ENCODE measurements at regions not wholly inside any gene's neighbourhood (a gene's known extent, or its start where the extent isn't known, plus 50 kb on each side); places are given as distances from the start of the nearest gene placed in this dataset.

DNA sequence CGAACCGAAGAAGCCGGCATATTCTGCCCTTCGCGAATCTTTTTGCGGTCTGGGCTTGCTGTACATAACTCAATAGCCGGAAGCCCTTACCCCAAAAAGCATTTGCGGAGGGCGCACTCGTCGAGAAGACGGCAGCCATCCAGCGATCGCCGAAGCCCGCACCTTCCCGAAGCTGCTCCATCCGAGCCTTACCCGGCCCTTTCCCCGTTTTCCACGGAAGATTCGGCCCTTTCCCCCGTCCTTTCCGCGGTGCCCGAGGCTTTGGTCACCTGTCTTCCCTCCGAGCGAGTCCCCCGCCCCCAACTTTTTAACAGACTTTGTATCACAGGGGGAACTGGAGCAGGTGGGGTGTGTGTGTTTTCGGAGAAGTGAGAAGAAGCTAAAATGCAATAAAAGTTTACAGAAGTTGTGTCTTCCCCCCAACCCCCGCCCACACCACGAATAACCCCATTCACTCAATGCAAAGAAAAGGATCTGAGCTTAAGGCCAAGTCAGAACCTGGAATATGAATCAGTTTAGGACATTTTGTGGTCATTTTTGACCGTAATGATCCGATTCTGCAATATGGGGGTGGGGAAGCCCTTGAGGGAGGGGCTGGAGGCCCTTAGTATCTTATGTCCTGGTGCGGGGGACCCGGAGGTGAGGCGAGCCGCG lies 99.0 kb upstream of the HSD17B12 start:
- CTCF ChIA-PET: interaction anchor here (1.0 to 6.4 kb wide), 4 partner anchors 8 to 270 kb away, joined by 3 to 34 read pairs (median 3); no protein-coding TSS in a partner anchor

DNA sequence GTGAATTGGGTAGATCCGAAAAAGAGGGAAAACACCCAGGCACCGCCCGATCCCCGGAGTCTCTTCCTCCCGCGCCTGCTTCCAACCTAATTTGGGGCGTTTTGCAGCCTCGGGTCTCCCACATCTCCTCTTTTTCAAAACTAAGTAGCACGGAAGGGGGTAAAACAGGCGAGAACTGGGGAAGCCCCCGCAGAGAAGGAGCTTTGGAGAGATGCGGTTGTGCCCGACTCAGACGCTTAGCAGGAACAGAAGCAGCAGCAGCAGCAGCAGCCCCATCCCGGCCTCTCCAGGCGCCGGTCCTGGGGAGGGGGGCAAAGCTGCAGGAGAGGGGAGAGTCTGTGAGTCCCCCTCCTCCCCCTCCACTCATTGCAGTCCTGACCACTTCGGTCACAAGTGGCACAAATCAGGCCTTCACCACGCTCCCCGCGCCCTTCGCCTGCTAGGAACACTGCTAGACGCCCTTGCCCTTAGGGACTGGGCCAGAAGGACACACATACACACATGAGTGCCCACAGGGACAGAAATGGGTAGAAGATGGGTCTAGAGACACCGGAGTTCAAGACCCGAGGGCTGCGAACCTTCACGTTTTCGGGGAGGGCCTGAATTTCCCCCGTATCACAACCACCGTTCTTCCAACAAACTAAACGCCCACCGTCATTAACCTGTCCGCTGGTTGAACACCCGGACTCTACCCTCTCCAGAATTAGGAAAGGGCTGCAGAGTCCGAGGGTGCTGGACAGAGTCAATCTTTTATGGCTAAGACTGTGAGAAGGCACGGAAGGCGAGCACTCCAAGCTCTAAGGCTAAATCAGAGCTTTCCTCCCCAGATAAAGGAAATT lies 98.3 kb upstream of the HSD17B12 start:
- TF ChIP-seq, protein P1, sequence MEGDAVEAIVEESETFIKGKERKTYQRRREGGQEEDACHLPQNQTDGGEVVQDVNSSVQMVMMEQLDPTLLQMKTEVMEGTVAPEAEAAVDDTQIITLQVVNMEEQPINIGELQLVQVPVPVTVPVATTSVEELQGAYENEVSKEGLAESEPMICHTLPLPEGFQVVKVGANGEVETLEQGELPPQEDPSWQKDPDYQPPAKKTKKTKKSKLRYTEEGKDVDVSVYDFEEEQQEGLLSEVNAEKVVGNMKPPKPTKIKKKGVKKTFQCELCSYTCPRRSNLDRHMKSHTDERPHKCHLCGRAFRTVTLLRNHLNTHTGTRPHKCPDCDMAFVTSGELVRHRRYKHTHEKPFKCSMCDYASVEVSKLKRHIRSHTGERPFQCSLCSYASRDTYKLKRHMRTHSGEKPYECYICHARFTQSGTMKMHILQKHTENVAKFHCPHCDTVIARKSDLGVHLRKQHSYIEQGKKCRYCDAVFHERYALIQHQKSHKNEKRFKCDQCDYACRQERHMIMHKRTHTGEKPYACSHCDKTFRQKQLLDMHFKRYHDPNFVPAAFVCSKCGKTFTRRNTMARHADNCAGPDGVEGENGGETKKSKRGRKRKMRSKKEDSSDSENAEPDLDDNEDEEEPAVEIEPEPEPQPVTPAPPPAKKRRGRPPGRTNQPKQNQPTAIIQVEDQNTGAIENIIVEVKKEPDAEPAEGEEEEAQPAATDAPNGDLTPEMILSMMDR (IDR thresholded peaks at IDR 0.05; ENCODE audit: control extremely low read depth, extremely low read depth, low read depth, missing control alignments): no peak
- ChIA-PET POLR2A (no interaction called here), CTCF (interaction anchor here (0.9 to 6.4 kb wide), 7 partner anchors 9 to 269 kb away, joined by 3 to 34 read pairs (median 3); no protein-coding TSS in a partner anchor)
- no peak for DNase-seq (ENCODE audit: extremely low spot score)

More for the DNA sequence above, 99.0 kb upstream of the HSD17B12 start:
- TF ChIP-seq, protein P1 (IDR thresholded peaks at IDR 0.05; ENCODE audit: control extremely low read depth, extremely low read depth, low read depth, missing control alignments): no peak
- DNase-seq (ENCODE audit: extremely low spot score): no peak
- POLR2A ChIA-PET: no interaction called here

DNA sequence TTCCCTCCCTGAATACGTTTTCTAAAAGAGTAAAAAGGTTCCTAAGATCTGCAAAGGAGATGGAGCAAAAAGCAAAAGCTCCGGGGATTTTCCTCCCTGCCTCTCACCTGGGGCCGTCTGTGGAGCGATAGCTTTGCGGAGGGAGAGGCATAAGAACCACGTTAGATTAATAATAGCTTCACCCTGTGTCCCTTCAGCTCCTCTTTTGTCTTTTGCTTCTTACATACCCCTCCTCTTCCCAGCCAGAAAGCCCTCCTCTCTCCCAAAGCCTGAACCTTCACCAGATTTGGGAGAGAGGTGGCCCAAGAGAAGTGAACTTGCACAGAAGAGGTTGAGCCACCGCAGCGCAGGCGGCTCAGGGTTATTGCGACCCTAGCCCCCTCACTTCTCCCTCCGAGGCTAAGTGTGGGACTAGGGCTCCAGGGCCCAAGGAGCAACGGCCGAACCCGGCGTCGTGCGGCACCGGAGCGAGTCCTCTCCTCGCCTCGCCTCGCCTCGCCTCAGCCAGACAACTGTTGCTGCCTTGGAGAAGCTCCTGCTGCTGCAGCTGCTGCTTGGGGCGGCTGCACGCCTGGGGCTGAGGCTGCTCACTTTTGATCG lies 97.6 kb upstream of the HSD17B12 start:
- TF ChIP-seq, protein P1 (IDR thresholded peaks at IDR 0.05; ENCODE audit: control extremely low read depth, extremely low read depth, low read depth, missing control alignments): no peak
- no peak for DNase-seq (ENCODE audit: extremely low spot score)
- CTCF ChIA-PET: interaction anchor here (0.9 to 6.4 kb wide), 5 partner anchors 8 to 269 kb away, joined by 3 to 34 read pairs (median 4); no protein-coding TSS in a partner anchor
- POLR2A ChIA-PET: no interaction called here

DNA sequence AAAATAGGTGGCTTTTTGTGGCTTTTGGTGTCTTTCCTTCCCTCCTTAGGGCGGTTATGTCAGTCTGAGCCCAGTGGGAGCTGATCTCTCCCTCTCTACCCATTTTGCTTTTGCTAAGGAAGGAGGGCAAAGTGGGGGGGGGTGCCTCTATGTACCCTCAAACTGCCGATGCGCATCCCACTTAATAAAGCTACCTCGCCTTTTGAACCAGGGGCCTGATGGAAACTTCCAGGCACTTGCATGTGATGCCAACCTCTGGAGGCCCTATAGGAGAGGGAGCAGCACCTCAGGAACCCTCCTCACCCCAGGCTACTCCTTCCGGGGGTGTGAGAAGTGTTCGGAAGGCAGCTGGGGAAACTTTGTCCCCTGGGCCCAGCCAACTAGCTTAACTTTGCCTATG lies 97.0 kb upstream of the HSD17B12 start:
- TF ChIP-seq, protein P1 (IDR thresholded peaks at IDR 0.05; ENCODE audit: control extremely low read depth, extremely low read depth, low read depth, missing control alignments): no peak
- CTCF ChIA-PET: interaction anchor here (1.0 to 6.4 kb wide), 5 partner anchors 8 to 16 kb away, joined by 4 to 34 read pairs (median 4); no protein-coding TSS in a partner anchor
- POLR2A ChIA-PET: no interaction called here
- DNase-seq (ENCODE audit: extremely low spot score): no peak

DNA sequence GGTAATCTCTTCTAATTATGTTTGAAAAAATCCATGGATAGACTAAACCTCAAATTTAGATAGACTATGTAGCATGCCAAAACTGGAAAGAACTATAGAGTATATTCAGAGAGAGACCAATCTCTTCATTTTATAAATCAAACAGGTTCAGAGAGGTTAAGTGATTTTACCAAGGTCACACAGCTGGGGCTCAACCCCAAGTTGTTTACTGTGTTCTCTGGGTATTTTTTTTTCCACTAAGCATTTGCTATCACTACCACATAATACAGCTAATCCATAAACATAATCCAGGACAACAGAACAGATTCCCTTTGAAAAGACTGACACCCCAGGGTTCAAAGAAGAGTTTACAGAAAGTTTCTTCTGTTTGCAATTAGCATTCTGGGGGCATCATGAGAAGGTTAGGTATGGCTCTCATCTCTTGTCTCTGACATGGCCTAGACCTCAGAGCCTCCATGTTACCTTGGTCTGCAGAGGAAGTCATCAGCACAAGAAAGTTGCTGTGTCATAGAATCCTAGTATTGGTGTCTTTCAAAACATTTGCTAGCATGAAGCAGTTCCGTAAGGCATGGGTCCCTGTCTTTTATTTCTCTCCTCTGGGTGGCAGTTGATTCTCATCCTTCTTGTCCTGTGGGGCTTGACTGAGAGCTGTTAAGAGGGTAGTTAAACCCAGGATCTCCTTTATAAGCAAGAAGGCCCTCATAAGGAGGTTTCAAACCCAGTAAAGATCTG lies 94.5 kb upstream of the HSD17B12 start:
- ChIA-PET POLR2A (no interaction called here), CTCF (interaction anchor here (1.1 to 6.4 kb wide), 4 partner anchors 9 to 266 kb away, joined by 3 to 34 read pairs (median 4); no protein-coding TSS in a partner anchor)
- DNase-seq (ENCODE audit: extremely low spot score): no peak
- TF ChIP-seq, protein P1 (IDR thresholded peaks at IDR 0.05; ENCODE audit: control extremely low read depth, extremely low read depth, low read depth, missing control alignments): no peak
